ENCODE measurements at regions not wholly inside any gene's neighbourhood (a gene's known extent, or its start where the extent isn't known, plus 50 kb on each side); places are given as distances from the start of the nearest gene placed in this dataset.

DNA sequence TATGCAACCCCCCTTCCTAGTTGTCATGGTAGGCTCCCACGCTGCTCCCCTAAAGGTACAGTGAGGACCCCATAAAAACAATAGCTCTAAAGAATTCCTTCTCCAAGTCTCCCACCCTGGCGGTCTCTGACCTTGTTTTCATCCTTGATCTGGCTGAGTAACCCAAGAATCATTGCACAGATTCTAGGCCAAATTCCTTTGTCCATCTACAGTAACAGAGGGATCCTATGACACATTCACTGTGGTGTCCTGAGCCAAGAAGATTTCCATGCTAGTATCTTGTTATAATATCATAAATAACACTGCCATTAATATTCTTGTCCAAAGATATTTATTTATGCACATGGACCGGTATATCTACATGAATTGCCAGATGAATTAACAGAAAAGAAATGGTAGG is 240.2 kb downstream of the CYP26B1 start:
- TF ChIP-seq, protein P1, sequence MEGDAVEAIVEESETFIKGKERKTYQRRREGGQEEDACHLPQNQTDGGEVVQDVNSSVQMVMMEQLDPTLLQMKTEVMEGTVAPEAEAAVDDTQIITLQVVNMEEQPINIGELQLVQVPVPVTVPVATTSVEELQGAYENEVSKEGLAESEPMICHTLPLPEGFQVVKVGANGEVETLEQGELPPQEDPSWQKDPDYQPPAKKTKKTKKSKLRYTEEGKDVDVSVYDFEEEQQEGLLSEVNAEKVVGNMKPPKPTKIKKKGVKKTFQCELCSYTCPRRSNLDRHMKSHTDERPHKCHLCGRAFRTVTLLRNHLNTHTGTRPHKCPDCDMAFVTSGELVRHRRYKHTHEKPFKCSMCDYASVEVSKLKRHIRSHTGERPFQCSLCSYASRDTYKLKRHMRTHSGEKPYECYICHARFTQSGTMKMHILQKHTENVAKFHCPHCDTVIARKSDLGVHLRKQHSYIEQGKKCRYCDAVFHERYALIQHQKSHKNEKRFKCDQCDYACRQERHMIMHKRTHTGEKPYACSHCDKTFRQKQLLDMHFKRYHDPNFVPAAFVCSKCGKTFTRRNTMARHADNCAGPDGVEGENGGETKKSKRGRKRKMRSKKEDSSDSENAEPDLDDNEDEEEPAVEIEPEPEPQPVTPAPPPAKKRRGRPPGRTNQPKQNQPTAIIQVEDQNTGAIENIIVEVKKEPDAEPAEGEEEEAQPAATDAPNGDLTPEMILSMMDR (IDR thresholded peaks at IDR 0.05): no peak
- no peak for TF ChIP-seq ZFX (IDR thresholded peaks at IDR 0.05; ENCODE audit: borderline replicate concordance)
